ENCODE measurements at regions not wholly inside any gene's neighbourhood (a gene's known extent, or its start where the extent isn't known, plus 50 kb on each side); places are given as distances from the start of the nearest gene placed in this dataset.

DNA sequence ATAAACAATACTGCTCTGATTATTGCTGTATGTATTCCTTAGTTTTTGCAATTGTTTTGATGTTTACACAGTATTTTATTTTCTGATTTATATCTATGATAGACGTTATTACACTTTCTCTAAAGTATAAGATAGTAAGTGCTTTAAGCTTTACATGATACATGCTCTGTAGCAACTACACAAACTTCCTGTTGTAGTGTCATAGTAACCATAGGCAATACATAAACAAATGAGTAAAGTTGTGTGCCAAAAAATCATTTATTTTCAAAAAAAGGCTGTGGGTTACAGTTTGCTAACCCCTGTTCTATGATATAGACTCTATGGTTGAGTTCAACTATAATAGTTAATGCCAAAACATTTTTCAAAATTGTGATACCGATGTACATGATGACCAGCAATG lies 1156.4 kb downstream of the AMY1C start:
- DNase-seq (ENCODE audit: low read depth in 2 of 2), result no peak
- TF ChIP-seq, protein P1, sequence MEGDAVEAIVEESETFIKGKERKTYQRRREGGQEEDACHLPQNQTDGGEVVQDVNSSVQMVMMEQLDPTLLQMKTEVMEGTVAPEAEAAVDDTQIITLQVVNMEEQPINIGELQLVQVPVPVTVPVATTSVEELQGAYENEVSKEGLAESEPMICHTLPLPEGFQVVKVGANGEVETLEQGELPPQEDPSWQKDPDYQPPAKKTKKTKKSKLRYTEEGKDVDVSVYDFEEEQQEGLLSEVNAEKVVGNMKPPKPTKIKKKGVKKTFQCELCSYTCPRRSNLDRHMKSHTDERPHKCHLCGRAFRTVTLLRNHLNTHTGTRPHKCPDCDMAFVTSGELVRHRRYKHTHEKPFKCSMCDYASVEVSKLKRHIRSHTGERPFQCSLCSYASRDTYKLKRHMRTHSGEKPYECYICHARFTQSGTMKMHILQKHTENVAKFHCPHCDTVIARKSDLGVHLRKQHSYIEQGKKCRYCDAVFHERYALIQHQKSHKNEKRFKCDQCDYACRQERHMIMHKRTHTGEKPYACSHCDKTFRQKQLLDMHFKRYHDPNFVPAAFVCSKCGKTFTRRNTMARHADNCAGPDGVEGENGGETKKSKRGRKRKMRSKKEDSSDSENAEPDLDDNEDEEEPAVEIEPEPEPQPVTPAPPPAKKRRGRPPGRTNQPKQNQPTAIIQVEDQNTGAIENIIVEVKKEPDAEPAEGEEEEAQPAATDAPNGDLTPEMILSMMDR (IDR thresholded peaks at IDR 0.05; ENCODE audit: low read depth, low read length), result no peak
- no peak overlapping the region for H3K4me3 ChIP-seq (replicated peaks in 1 of 2; ENCODE audit: low read depth in 2 of 2, low read length in 2 of 2)

DNA sequence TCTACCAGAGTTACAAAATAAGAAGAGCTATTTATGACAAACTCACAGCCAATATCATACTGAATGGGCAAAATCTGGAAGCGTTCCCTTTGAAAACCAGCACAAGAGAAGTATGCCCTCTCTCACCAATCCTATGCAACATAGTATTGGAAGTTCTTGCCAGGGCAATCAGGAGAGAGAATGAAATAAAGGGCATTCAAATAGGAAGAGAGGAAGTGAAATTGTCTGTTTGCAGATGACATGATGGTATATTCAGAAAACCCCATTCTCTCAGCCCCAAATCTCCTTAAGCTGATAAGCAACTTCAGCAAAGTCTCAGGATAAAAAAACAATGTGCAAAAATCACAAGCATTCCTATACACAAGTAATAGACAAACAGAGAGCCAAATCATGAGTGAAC lies 1169.5 kb downstream of the AMY1C start:
- DNase-seq (ENCODE audit: low read depth in 2 of 2), result no peak
- H3K4me3 ChIP-seq (replicated peaks in 1 of 2; ENCODE audit: low read depth in 2 of 2, low read length in 2 of 2), result no peak overlapping the region
- TF ChIP-seq, protein P1 (IDR thresholded peaks at IDR 0.05; ENCODE audit: low read depth, low read length), result no peak

DNA sequence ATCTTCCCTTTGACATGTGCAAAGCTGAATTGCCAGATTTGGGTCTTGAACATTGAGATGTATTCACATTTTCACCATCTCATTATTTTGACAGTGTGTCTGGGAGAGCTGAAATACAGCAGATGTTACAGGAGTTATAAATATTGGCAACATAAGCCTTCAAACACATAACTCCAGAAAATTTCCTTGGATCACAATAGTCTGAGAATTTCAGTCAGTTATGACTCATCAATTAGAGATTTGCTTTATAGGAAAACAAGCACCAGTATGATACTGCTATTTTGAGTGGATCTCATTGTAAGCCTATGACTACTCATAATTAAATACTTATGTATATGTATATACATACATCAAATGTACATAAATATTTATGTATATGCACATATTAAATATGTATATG lies 1171.8 kb downstream of the AMY1C start:
- no peak overlapping the region for H3K4me3 ChIP-seq (replicated peaks in 1 of 2; ENCODE audit: low read depth in 2 of 2, low read length in 2 of 2)
- peak in 1 of 2 donors; percentile 2 for DNase-seq (ENCODE audit: low read depth in 2 of 2)
- TF ChIP-seq, protein P1 (IDR thresholded peaks at IDR 0.05; ENCODE audit: low read depth, low read length), result no peak

DNA sequence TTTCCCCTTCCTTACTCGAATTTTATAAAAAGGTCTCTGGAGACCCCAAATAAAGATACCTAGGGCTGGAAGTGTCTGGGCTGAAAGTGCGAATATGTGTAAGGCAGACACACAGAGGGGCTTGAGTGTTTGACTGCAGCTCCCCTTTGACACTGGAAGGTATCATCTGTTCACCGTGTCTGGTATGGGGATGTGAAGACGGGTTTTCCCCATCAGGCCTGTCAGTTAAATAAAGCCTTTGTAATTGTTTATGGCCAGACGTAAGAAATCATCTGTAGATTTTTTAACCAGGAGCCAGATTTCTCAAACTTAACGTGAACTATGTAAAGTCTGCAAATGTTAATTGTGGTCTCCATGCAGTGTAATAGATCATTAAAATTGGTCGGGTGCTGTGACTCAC lies 1173.4 kb downstream of the AMY1C start:
- H3K4me3 ChIP-seq (replicated peaks in 1 of 2; ENCODE audit: low read depth in 2 of 2, low read length in 2 of 2), result no peak overlapping the region
- DNase-seq (ENCODE audit: low read depth in 2 of 2), result no peak
- TF ChIP-seq, protein P1 (IDR thresholded peaks at IDR 0.05; ENCODE audit: low read depth, low read length), result no peak

DNA sequence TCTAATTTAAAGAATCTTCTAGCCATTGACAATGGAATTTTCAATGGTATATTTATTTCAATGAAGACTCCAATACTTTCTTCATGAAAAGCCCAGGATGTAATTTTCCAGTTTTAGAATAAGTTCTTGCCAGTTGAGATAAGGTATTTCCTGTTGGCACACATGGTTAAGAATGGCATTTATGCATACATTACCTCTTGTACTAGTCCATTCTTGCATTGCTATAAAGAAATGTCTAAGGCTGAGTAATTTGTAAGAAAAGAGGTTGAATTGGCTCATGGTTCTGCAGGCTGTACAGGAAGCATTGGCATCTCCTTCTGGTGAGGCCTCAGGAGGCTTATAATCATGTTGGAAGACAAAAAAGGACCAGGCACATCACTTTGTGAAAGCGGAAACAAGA lies 1179.6 kb downstream of the AMY1C start:
- no peak for DNase-seq (ENCODE audit: low read depth in 2 of 2)
- TF ChIP-seq, protein P1 (IDR thresholded peaks at IDR 0.05; ENCODE audit: low read depth, low read length), result no peak
- H3K4me3 ChIP-seq (replicated peaks in 1 of 2; ENCODE audit: low read depth in 2 of 2, low read length in 2 of 2), result no peak overlapping the region

DNA sequence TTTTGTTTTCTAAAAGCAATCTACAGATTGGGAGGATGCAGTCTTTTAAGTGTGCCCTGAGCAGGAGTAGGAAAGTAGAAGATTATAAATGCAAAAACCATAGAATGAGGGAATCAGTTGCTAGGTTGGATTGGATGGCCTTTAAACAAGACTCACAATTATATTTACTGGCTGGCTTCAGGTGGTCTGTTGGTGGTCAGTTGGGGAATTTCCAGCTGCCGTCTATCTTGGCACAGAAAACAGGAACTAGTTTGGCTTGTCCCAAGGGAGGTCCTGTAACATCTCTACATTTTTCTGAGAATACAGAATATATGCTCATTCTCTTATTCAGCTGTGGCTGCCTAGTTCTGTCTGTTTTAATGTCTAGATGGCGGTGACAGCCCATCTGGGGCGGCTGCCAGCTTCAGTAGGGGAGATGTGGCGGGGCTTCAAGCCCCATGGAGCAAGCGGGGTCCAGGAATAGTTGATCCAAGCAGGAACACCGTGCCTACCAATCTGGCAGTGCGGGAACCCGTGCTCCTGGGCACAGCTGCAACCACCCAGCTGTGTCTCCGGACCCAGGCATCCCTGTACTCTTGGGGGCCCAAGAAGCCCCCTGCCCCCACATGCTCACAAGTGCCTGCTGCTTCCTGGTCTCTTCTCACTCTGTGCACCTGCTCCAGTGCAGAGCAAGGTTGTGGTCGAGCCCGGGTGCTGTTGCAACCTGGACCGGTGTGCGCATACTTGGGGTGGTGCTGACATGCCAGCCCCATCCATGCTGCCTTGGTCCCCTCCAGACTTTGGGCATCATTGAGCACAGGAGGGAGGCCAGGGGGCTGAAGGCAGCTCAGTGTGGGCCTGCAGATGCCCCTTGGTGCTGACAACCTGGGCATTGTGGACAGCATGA lies 1182.6 kb downstream of the AMY1C start:
- DNase-seq (ENCODE audit: low read depth in 2 of 2), result no peak
- TF ChIP-seq, protein P1 (IDR thresholded peaks at IDR 0.05; ENCODE audit: low read depth, low read length), result no peak
- no peak overlapping the region for H3K4me3 ChIP-seq (replicated peaks in 1 of 2; ENCODE audit: low read depth in 2 of 2, low read length in 2 of 2)

Data from cardiac fibroblast (primary cell).